GM12878 (cell line): ENCODE measurements at regions not wholly inside any gene's neighbourhood (a gene's known extent, or its start where the extent isn't known, plus 50 kb on each side); places are given as distances from the start of the nearest gene placed in this dataset.

Experiments
- ATAC-seq: fragments of 200-7000 bp; cut with Tn5 transposase; 3 replicates; pipeline ENCODE4 v1.9.1; 2020; ENCODE audit warnings: mild to moderate bottlenecking, moderate library complexity
- BruUV-seq: library from RNA; stranded (reverse); fragments of 400-500 nt; replicated peaks from 2 replicates; lab custom pipeline; 2021; lab: Mats Ljungman, UMichigan
- CTCF ChIA-PET: fragments of 300-600 bp; sonication (Branson Sonifier 250); formaldehyde crosslinking; extraction: SDS; loops from one replicate; lab custom pipeline; 2021; ENCODE audit warnings: inconsistent platforms; lab: Yijun Ruan, JAX
- POLR2A ChIA-PET: fragments of 350-600 bp; formaldehyde crosslinking; extraction: SDS; loops from one replicate; lab custom pipeline; 2021; ENCODE audit warnings: inconsistent platforms; lab: Charles Lee
- RAD21 ChIA-PET: fragments of 300-600 bp; sonication (Branson Sonifier 250); formaldehyde crosslinking; loops from one replicate; lab custom pipeline; 2023; ENCODE audit warnings: antibody characterized with exemption; ENCODE audit not compliant: unreplicated experiment; lab: Charles Lee
- SMC1A ChIA-PET: fragments of 300-600 bp; sonication (Branson Sonifier 250); formaldehyde crosslinking; loops from one replicate; lab custom pipeline; 2023; ENCODE audit not compliant: unreplicated experiment, uncharacterized antibody; lab: Charles Lee
- DNase-seq: peaks from one replicate; pipeline ENCODE4 v3.0.0-alpha.2; 2011; ENCODE audit warnings: low read depth, low spot score
- FAIRE-seq: peaks from 3 replicates; lab custom pipeline; 2011; peaks lifted over from hg19 to GRCh38; lab: Jason Lieb, UNC
- H2AFZ ChIP-seq: 2 replicates; pipeline ENCODE4 v1.6.0; 2011; ENCODE audit warnings: low read depth, low read length, control low read depth; ENCODE audit not compliant: control insufficient read depth
- H3K27ac ChIP-seq: 2 replicates; pipeline ENCODE4 v1.5.1; 2011; ENCODE audit warnings: control low read depth; ENCODE audit not compliant: control insufficient read depth, insufficient read depth
- H3K27me3 ChIP-seq, 2 experiments: replicated peaks in 1 of 2; 2 replicates each; pipeline versions ENCODE4 v1.6.0 to v1.6.1; 2011; ENCODE audit warnings: low read length in 1 of 2; ENCODE audit not compliant: control insufficient read depth in 2 of 2, insufficient read depth in 2 of 2
- H3K36me3 ChIP-seq, 2 experiments: 2 replicates each; pipeline ENCODE4 v1.5.1; 2011; ENCODE audit warnings: low read length in 1 of 2; ENCODE audit not compliant: control insufficient read depth in 2 of 2, insufficient read depth in 2 of 2
- H3K4me1 ChIP-seq: 2 replicates; pipeline ENCODE4 v1.6.1; 2011; ENCODE audit warnings: mild to moderate bottlenecking, low read length, moderate library complexity, mixed read lengths; ENCODE audit not compliant: control insufficient read depth, insufficient read depth
- H3K4me2 ChIP-seq: 2 replicates; pipeline ENCODE4 v1.6.0; 2011; ENCODE audit warnings: control low read depth; ENCODE audit not compliant: control insufficient read depth, insufficient read depth
- H3K4me3 ChIP-seq: fragments of 200-600 bp; sonication (generic); 2 replicates; pipeline ENCODE4 v1.5.1; 2016
- H3K79me2 ChIP-seq: 2 replicates; pipeline ENCODE4 v1.6.0; 2011; ENCODE audit warnings: low read length; ENCODE audit not compliant: control insufficient read depth, insufficient read depth
- H3K9ac ChIP-seq: 2 replicates; pipeline ENCODE4 v1.8.0; 2011; ENCODE audit warnings: low read length, control low read depth, mixed read lengths; ENCODE audit not compliant: control insufficient read depth, insufficient read depth
- H3K9me3 ChIP-seq: replicated peaks from 3 replicates; pipeline ENCODE4 v1.5.1; 2011; ENCODE audit warnings: mild to moderate bottlenecking, low read length; ENCODE audit not compliant: control insufficient read depth, insufficient read depth
- H4K20me1 ChIP-seq: 2 replicates; pipeline ENCODE4 v1.6.0; 2011; ENCODE audit not compliant: control insufficient read depth, insufficient read depth
- ATF7 ChIP-seq: fragments of 450-650 bp; IDR thresholded peaks from 2 replicates; pipeline ENCODE4 v1.6.1; 2016; ENCODE audit warnings: low read depth, mild to moderate bottlenecking
- GATAD2B ChIP-seq: fragments of 450-650 bp; conservative IDR thresholded peaks from 2 replicates; pipeline ENCODE4 v1.6.1; 2017; ENCODE audit warnings: low read depth, mild to moderate bottlenecking, moderate library complexity
- MEF2A ChIP-seq: IDR thresholded peaks from 2 replicates; pipeline ENCODE4 v1.6.1; 2011; ENCODE audit warnings: low read depth, mild to moderate bottlenecking, low read length, moderate library complexity; ENCODE audit not compliant: insufficient read depth
- MEF2B ChIP-seq: fragments of 450-650 bp; IDR thresholded peaks from 2 replicates; pipeline ENCODE4 v1.6.1; 2018; ENCODE audit warnings: mild to moderate bottlenecking, moderate library complexity; ENCODE audit not compliant: partially characterized antibody, poor library complexity, severe bottlenecking
- RAD51 ChIP-seq: fragments of 450-650 bp; IDR thresholded peaks from 2 replicates; pipeline ENCODE4 v1.6.1; 2016; ENCODE audit warnings: moderate library complexity, mild to moderate bottlenecking, inconsistent platforms
- RB1 ChIP-seq: fragments of 450-650 bp; formaldehyde crosslinking; IDR thresholded peaks from 2 replicates; pipeline ENCODE4 v1.6.1; 2017; ENCODE audit warnings: mild to moderate bottlenecking, borderline replicate concordance
- TCF12 ChIP-seq: IDR thresholded peaks from 2 replicates; pipeline ENCODE4 v1.6.1; 2011; ENCODE audit warnings: low read depth, mild to moderate bottlenecking, low read length
- ZBTB4 ChIP-seq: fragments of 450-650 bp; formaldehyde crosslinking; IDR thresholded peaks from 2 replicates; pipeline ENCODE4 v1.4.0; 2022; ENCODE audit warnings: mild to moderate bottlenecking, moderate library complexity
- ZNF274 ChIP-seq: IDR thresholded peaks from one replicate; pipeline ENCODE4 v1.8.0; 2011; ENCODE audit not compliant: insufficient read length, insufficient read depth
- ZNF384 ChIP-seq: IDR thresholded peaks from 2 replicates; pipeline ENCODE4 v1.6.1; 2012; ENCODE audit warnings: low read depth, mild to moderate bottlenecking, low read length, improper control_type of control experiment, borderline replicate concordance
- WGBS: methylation state at CpG from one replicate; pipeline ENCODE4 v1.1.6; 2016; ENCODE audit warnings: low lambda C conversion rate; ENCODE audit not compliant: insufficient replicate concordance, insufficient coverage; ENCODE audit errors: missing lambda C conversion rate; 5-methylcytosine and 5-hydroxymethylcytosine counted together
- in situ Hi-C: fragments of 300-500 bp; cut with MboI; formaldehyde crosslinking; loops from 9 replicates; pipeline ENCODE4 v1.14.3; 2018; ENCODE audit warnings: mixed read lengths
- intact Hi-C: fragments of 100-400 bp; cut with micrococcal nuclease; formaldehyde crosslinking; loops from one replicate; pipeline ENCODE4 v1.14.2; 2022; ENCODE audit not compliant: unreplicated experiment
- TF ChIP-seq, protein P1 (sequence below), 3 experiments: IDR thresholded peaks in 2 of 3; conservative IDR thresholded peaks in 1 of 3; 2 replicates each; pipeline ENCODE4 v1.5.1; 2011; ENCODE audit warnings: low read depth in 3 of 3, low read length in 3 of 3, mild to moderate bottlenecking in 3 of 3, control low read depth in 2 of 3, moderate library complexity in 2 of 3, inconsistent platforms in 1 of 3, mixed read lengths in 1 of 3; ENCODE audit not compliant: control insufficient read depth in 2 of 3, insufficient read depth in 1 of 3; ENCODE audit errors: extremely low read depth in 1 of 3

DNA sequence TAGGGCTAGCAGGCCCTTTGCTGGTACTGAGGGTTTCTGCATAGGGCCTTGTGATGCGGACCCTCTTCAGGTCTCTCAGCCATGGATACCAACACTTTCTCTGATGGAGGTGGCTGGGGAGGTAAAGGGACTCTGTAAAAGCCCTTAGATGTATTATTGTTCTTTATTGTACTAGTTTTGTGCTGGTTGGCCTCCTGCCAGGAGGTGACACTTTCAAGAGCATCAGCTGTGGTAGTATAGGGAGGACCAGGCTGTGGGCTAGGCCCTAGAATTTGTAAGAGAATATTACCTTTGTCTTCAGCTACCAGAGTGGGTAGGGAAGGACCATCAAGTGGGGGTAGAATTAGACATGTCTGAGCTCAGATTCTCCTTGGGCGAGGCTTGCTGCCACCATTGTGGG lies 936.3 kb downstream of the CENPC start:
- H3K4me2 ChIP-seq: no peak overlapping the region
- H3K36me3 ChIP-seq: no peaks in the 10 kb centered on the region
- H3K9me3 ChIP-seq: no peaks in the 10 kb centered on the region
- 30% methylated on average over 2 of the region's 2 CpGs for WGBS
- BruUV-seq: no TSS peak
- ATAC-seq (no peak), DNase-seq (no peak), FAIRE-seq (no peak)
- no peaks in the 10 kb centered on the region for H3K27me3 ChIP-seq
- in situ Hi-C loops (no loop called here), intact Hi-C loops (no loop called here)
- RAD21 ChIA-PET: no interaction called here
- H4K20me1 ChIP-seq: no peaks in the 10 kb centered on the region
- no peak overlapping the region for H3K9ac ChIP-seq
- no peak overlapping the region for H3K4me3 ChIP-seq
- CTCF ChIA-PET: no interaction called here
- TF ChIP-seq ZNF384: no peak
- no peak for TF ChIP-seq ZBTB4 (CRISPR knock-in tag)
- no peak for TF ChIP-seq ZNF274
- no peak for TF ChIP-seq GATAD2B
- no peak for TF ChIP-seq ATF7
- no peak overlapping the region for H3K27ac ChIP-seq
- H3K79me2 ChIP-seq: no peaks in the 10 kb centered on the region
- POLR2A ChIA-PET: no interaction called here
- no peak overlapping the region for H2AFZ ChIP-seq
- SMC1A ChIA-PET: no interaction called here
- H3K4me1 ChIP-seq: no peaks in the 10 kb centered on the region

DNA sequence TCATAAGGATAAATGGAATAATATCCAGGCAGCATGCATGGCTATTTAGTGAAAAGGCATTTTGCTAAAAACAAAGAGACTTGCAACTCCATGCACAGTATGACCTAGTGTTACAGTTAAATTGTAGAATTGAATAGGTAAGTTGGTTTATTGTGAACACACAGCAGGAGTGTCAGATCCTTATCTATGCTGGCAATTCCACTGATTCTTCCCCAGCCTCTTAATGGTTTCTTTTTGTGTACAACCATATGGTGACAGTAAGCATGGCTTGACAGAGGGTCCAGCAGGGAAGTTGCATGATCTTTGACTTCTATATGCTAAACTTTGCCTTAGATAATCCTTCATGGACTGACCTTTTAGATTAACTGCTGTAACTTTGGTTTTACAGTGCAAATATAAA lies 936.6 kb upstream of the EPHA5 start:
- ChIA-PET SMC1A (no interaction called here), POLR2A (no interaction called here), RAD21 (no interaction called here)
- ATAC-seq (no peak), FAIRE-seq (no peak), DNase-seq (no peak)
- Histone ChIP-seq H3K4me2 (no peak overlapping the region), H3K79me2 (no peaks in the 10 kb centered on the region), H3K9me3 (no peaks in the 10 kb centered on the region), H3K9ac (no peak overlapping the region), H4K20me1 (no peaks in the 10 kb centered on the region), H2AFZ (no peak overlapping the region), H3K4me1 (no peaks in the 10 kb centered on the region), H3K27me3 (no peaks in the 10 kb centered on the region), H3K36me3 (no peaks in the 10 kb centered on the region), H3K27ac (no peak overlapping the region)
- BruUV-seq: no TSS peak
- no peak for TF ChIP-seq RAD51
- TF ChIP-seq ZNF274: no peak
- no peak for TF ChIP-seq MEF2B
- TF ChIP-seq GATAD2B: no peak
- no peak for TF ChIP-seq RB1
- no peak for TF ChIP-seq TCF12
- TF ChIP-seq, protein P1, sequence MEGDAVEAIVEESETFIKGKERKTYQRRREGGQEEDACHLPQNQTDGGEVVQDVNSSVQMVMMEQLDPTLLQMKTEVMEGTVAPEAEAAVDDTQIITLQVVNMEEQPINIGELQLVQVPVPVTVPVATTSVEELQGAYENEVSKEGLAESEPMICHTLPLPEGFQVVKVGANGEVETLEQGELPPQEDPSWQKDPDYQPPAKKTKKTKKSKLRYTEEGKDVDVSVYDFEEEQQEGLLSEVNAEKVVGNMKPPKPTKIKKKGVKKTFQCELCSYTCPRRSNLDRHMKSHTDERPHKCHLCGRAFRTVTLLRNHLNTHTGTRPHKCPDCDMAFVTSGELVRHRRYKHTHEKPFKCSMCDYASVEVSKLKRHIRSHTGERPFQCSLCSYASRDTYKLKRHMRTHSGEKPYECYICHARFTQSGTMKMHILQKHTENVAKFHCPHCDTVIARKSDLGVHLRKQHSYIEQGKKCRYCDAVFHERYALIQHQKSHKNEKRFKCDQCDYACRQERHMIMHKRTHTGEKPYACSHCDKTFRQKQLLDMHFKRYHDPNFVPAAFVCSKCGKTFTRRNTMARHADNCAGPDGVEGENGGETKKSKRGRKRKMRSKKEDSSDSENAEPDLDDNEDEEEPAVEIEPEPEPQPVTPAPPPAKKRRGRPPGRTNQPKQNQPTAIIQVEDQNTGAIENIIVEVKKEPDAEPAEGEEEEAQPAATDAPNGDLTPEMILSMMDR (IDR thresholded peaks at IDR 0.05 in 2 of 3, conservative IDR thresholded peaks at IDR 0.05 in 1 of 3; ENCODE audit: control insufficient read depth in 2 of 3, extremely low read depth in 1 of 3, insufficient read depth in 1 of 3, low read depth in 3 of 3, low read length in 3 of 3): no peak
- TF ChIP-seq MEF2A: no peak
- TF ChIP-seq, all 136 proteins: peak for 0
- intact Hi-C loops (no loop called here), in situ Hi-C loops (no loop called here)
- CTCF ChIA-PET: no interaction called here
- no peak overlapping the region for H3K4me3 ChIP-seq
